ENCODE measurements at regions not wholly inside any gene's neighbourhood (a gene's known extent, or its start where the extent isn't known, plus 50 kb on each side); places are given as distances from the start of the nearest gene placed in this dataset.

GRCh38 chr2:120446236-120447126 lies 100.5 kb downstream of the INHBB start:
- Histone ChIP-seq H3K4me1 (peaks cover 7 to 9% of the 10 kb centered on the region in 2 donors), H3K36me3 (no peaks in the 10 kb centered on the region), H3K4me3 (no peak overlapping the region), H3K27me3 (no peaks in the 10 kb centered on the region), H3K27ac (no peak overlapping the region), H3K9me3 (no peaks in the 10 kb centered on the region)
- DNase-seq (ENCODE audit: low spot score in 2 of 2), result no peak
- intact Hi-C loops (cut with DNase I; ENCODE audit: low total_unique reads), result no loop called here
- TF ChIP-seq POLR2AphosphoS5 (IDR thresholded peaks at IDR 0.05) (no peak), CTCF (IDR thresholded peaks at IDR 0.05) (no peak), POLR2A (IDR thresholded peaks at IDR 0.05) (no peak)

GRCh38 chr2:120447127-120447785 lies 101.3 kb downstream of the INHBB start:
- no peaks in the 10 kb centered on the region for H3K9me3 ChIP-seq
- no peak overlapping the region for H3K4me3 ChIP-seq
- H3K4me1 ChIP-seq, result peaks cover 1 to 3% of the 10 kb centered on the region in 2 donors
- intact Hi-C loops (cut with DNase I; ENCODE audit: low total_unique reads), result no loop called here
- no peaks in the 10 kb centered on the region for H3K36me3 ChIP-seq
- TF ChIP-seq CTCF (IDR thresholded peaks at IDR 0.05), result no peak
- TF ChIP-seq POLR2A (IDR thresholded peaks at IDR 0.05), result no peak
- TF ChIP-seq POLR2AphosphoS5 (IDR thresholded peaks at IDR 0.05), result no peak
- no peak overlapping the region for H3K27ac ChIP-seq
- no peaks in the 10 kb centered on the region for H3K27me3 ChIP-seq
- DNase-seq (ENCODE audit: low spot score in 2 of 2), result no peak

GRCh38 chr2:120448436-120448835 lies 102.5 kb downstream of the INHBB start:
- no peak for DNase-seq (ENCODE audit: low spot score in 2 of 2)
- Histone ChIP-seq H3K9me3 (no peaks in the 10 kb centered on the region), H3K4me3 (no peak overlapping the region), H3K27ac (no peak overlapping the region), H3K36me3 (no peaks in the 10 kb centered on the region), H3K27me3 (no peaks in the 10 kb centered on the region), H3K4me1 (no peaks in the 10 kb centered on the region)
- intact Hi-C loops (cut with DNase I; ENCODE audit: low total_unique reads), result no loop called here
- TF ChIP-seq CTCF (IDR thresholded peaks at IDR 0.05) (no peak), POLR2AphosphoS5 (IDR thresholded peaks at IDR 0.05) (no peak), POLR2A (IDR thresholded peaks at IDR 0.05) (no peak)

GRCh38 chr2:120448961-120449810 lies 103.2 kb downstream of the INHBB start:
- Histone ChIP-seq H3K36me3 (no peaks in the 10 kb centered on the region), H3K27ac (no peak overlapping the region), H3K4me3 (no peak overlapping the region), H3K4me1 (no peaks in the 10 kb centered on the region), H3K27me3 (no peaks in the 10 kb centered on the region), H3K9me3 (no peaks in the 10 kb centered on the region)
- DNase-seq (ENCODE audit: low spot score in 2 of 2), result no peak
- intact Hi-C loops (cut with DNase I; ENCODE audit: low total_unique reads), result no loop called here
- TF ChIP-seq CTCF (IDR thresholded peaks at IDR 0.05), result no peak
- no peak for TF ChIP-seq POLR2A (IDR thresholded peaks at IDR 0.05)
- no peak for TF ChIP-seq POLR2AphosphoS5 (IDR thresholded peaks at IDR 0.05)
